ENCODE measurements at regions not wholly inside any gene's neighbourhood (a gene's known extent, or its start where the extent isn't known, plus 50 kb on each side); places are given as distances from the start of the nearest gene placed in this dataset.

GRCh38 chr5:125576822-125577221, 830.4 kb upstream of the ZNF608 start:
- no peak for TF ChIP-seq CTCF (IDR thresholded peaks at IDR 0.05; ENCODE audit: insufficient read depth, low read length, poor library complexity, severe bottlenecking)
- H3K36me3 ChIP-seq (ENCODE audit: control insufficient read depth, insufficient read depth, low read length): no peaks in the 10 kb centered on the region
- H3K27me3 ChIP-seq (ENCODE audit: control insufficient read depth, insufficient read depth, low read length): no peaks in the 10 kb centered on the region
- no peak for DNase-seq (ENCODE audit: low read depth)
- no peak overlapping the region for H3K4me3 ChIP-seq (ENCODE audit: low read depth, low read length)

- no peaks in the 10 kb centered on the region for H3K27me3 ChIP-seq (ENCODE audit: control insufficient read depth, insufficient read depth, low read length)
- H3K4me3 ChIP-seq (ENCODE audit: low read depth, low read length): no peak overlapping the region
- no peaks in the 10 kb centered on the region for H3K36me3 ChIP-seq (ENCODE audit: control insufficient read depth, insufficient read depth, low read length)
- DNase-seq (ENCODE audit: low read depth): no peak
- TF ChIP-seq CTCF (IDR thresholded peaks at IDR 0.05; ENCODE audit: insufficient read depth, low read length, poor library complexity, severe bottlenecking): no peak
Measured at GRCh38 chr5:125578551-125578950, 832.1 kb upstream of the ZNF608 start.

- Histone ChIP-seq H3K27me3 (ENCODE audit: control insufficient read depth, insufficient read depth, low read length) (no peaks in the 10 kb centered on the region), H3K4me3 (ENCODE audit: low read depth, low read length) (no peak overlapping the region), H3K36me3 (ENCODE audit: control insufficient read depth, insufficient read depth, low read length) (no peaks in the 10 kb centered on the region)
- no peak for TF ChIP-seq CTCF (IDR thresholded peaks at IDR 0.05; ENCODE audit: insufficient read depth, low read length, poor library complexity, severe bottlenecking)
- DNase-seq (ENCODE audit: low read depth): no peak
Measured at GRCh38 chr5:125579182-125579581, 832.7 kb upstream of the ZNF608 start.

- no peaks in the 10 kb centered on the region for H3K36me3 ChIP-seq (ENCODE audit: control insufficient read depth, insufficient read depth, low read length)
- DNase-seq (ENCODE audit: low read depth): no peak
- no peaks in the 10 kb centered on the region for H3K27me3 ChIP-seq (ENCODE audit: control insufficient read depth, insufficient read depth, low read length)
- TF ChIP-seq CTCF (IDR thresholded peaks at IDR 0.05; ENCODE audit: insufficient read depth, low read length, poor library complexity, severe bottlenecking): no peak
- no peak overlapping the region for H3K4me3 ChIP-seq (ENCODE audit: low read depth, low read length)
Measured at GRCh38 chr5:125581311-125581710, 834.9 kb upstream of the ZNF608 start.

- no peak for DNase-seq (ENCODE audit: low read depth)
- H3K4me3 ChIP-seq (ENCODE audit: low read depth, low read length): no peak overlapping the region
- no peaks in the 10 kb centered on the region for H3K27me3 ChIP-seq (ENCODE audit: control insufficient read depth, insufficient read depth, low read length)
- no peaks in the 10 kb centered on the region for H3K36me3 ChIP-seq (ENCODE audit: control insufficient read depth, insufficient read depth, low read length)
- TF ChIP-seq CTCF (IDR thresholded peaks at IDR 0.05; ENCODE audit: insufficient read depth, low read length, poor library complexity, severe bottlenecking): no peak
Measured at GRCh38 chr5:125582352-125582751, 835.9 kb upstream of the ZNF608 start.

- TF ChIP-seq CTCF (IDR thresholded peaks at IDR 0.05; ENCODE audit: insufficient read depth, low read length, poor library complexity, severe bottlenecking): no peak
- DNase-seq (ENCODE audit: low read depth): no peak
- Histone ChIP-seq H3K36me3 (ENCODE audit: control insufficient read depth, insufficient read depth, low read length) (no peaks in the 10 kb centered on the region), H3K27me3 (ENCODE audit: control insufficient read depth, insufficient read depth, low read length) (no peaks in the 10 kb centered on the region), H3K4me3 (ENCODE audit: low read depth, low read length) (no peak overlapping the region)
Measured at GRCh38 chr5:125583321-125584139, 837.1 kb upstream of the ZNF608 start.

All from kidney epithelial cell (primary cell).